ENCODE measurements at regions not wholly inside any gene's neighbourhood (a gene's known extent, or its start where the extent isn't known, plus 50 kb on each side); places are given as distances from the start of the nearest gene placed in this dataset.
"Not testable (repeated sequence)": the region's sequence is repeated elsewhere in the genome, so short reads cannot be mapped to it uniquely, and the experiment has no call there.

GRCh38 chrY:26491507-26491906 lies 869.6 kb downstream of the CDY1 start:
- H3K4me3 ChIP-seq; FAIRE-seq; H3K27ac ChIP-seq; CTCF ChIA-PET; DNase-seq (ENCODE audit: low read depth in 1 of 2, low spot score in 1 of 2); H3K4me2 ChIP-seq; H3K9me3 ChIP-seq; ATAC-seq; H3K4me1 ChIP-seq; POLR2A ChIA-PET: not testable (repeated sequence)
- 0% methylated on average over 3 of the region's 3 CpGs for WGBS (ENCODE audit: missing lambda C conversion rate)

- ATAC-seq; CTCF ChIA-PET; H3K27ac ChIP-seq; POLR2A ChIA-PET; DNase-seq (ENCODE audit: low read depth in 1 of 2, low spot score in 1 of 2); H3K4me2 ChIP-seq; H3K9me3 ChIP-seq; H3K4me1 ChIP-seq; H3K4me3 ChIP-seq; FAIRE-seq: not testable (repeated sequence)
- no CpG with 5 or more reads among the region's 2 CpGs for WGBS (ENCODE audit: missing lambda C conversion rate)
Measured at GRCh38 chrY:26521436-26521835, 899.5 kb downstream of the CDY1 start.

GRCh38 chrY:26555015-26555414 lies 933.1 kb downstream of the CDY1 start:
- no peak overlapping the region for H3K4me3 ChIP-seq
- FAIRE-seq (no peak), ATAC-seq (no peak), DNase-seq (ENCODE audit: low read depth in 1 of 2, low spot score in 1 of 2) (no peak)
- H3K4me2 ChIP-seq: no peak overlapping the region
- H3K4me1 ChIP-seq: no peaks in the 10 kb centered on the region
- no peak overlapping the region for H3K27ac ChIP-seq
- TF ChIP-seq HDAC2 (IDR thresholded peaks at IDR 0.05) (no peak), RARB (CRISPR knock-in tag; IDR thresholded peaks at IDR 0.05) (no peak), ZC3H11A (IDR thresholded peaks at IDR 0.05) (no peak), KDM1A (IDR thresholded peaks at IDR 0.05; ENCODE audit: low read depth) (no peak), EHF (CRISPR knock-in tag; IDR thresholded peaks at IDR 0.05) (no peak), ESRRA (IDR thresholded peaks at IDR 0.05; ENCODE audit: borderline replicate concordance, low read length) (no peak), ZNF302 (CRISPR knock-in tag; IDR thresholded peaks at IDR 0.05) (no peak), HEYL (CRISPR knock-in tag; IDR thresholded peaks at IDR 0.05) (no peak), SMC3 (IDR thresholded peaks at IDR 0.05) (no peak)
- CTCF ChIA-PET: no interaction called here
- WGBS (ENCODE audit: missing lambda C conversion rate): 52% methylated on average over 2 of the region's 2 CpGs
- no peaks in the 10 kb centered on the region for H3K9me3 ChIP-seq
- POLR2A ChIA-PET: no interaction called here

- FAIRE-seq, CTCF ChIA-PET, H3K9me3 ChIP-seq, H3K4me3 ChIP-seq, ATAC-seq, POLR2A ChIA-PET, H3K4me1 ChIP-seq, H3K4me2 ChIP-seq, H3K27ac ChIP-seq: not testable (repeated sequence)
- peak in 1 of 2 experiments; percentile 0 for DNase-seq (ENCODE audit: low read depth in 1 of 2, low spot score in 1 of 2)
- WGBS (ENCODE audit: missing lambda C conversion rate): no CpG with 5 or more reads among the region's 4 CpGs
Measured at GRCh38 chrY:26562976-26563375, 941.1 kb downstream of the CDY1 start.

Measured in A549 (cell line).